ENCODE measurements at regions not wholly inside any gene's neighbourhood (a gene's known extent, or its start where the extent isn't known, plus 50 kb on each side); places are given as distances from the start of the nearest gene placed in this dataset.
"Not testable (repeated sequence)": the region's sequence is repeated elsewhere in the genome, so short reads cannot be mapped to it uniquely, and the experiment has no call there.

DNA sequence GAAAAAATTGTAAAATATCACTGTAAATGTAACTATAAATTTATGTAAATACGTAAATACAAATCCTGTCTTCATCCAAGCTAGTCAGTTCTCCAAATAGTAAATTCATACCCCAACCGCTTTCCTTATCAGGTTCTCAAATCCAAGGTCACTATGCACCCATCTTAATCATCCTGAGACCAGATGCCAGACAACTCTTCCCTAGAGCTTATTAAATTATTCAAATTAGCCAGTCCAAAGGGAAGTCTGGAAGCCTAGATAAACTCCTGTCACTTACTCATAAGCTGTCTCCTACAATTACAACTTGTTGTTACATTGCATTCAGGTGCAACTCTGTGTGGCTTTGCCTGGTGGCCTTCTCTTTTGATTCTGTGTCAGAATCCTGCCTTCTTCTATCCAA lies 836.1 kb upstream of the PCDH20 start:
- DNase-seq: no peak

DNA sequence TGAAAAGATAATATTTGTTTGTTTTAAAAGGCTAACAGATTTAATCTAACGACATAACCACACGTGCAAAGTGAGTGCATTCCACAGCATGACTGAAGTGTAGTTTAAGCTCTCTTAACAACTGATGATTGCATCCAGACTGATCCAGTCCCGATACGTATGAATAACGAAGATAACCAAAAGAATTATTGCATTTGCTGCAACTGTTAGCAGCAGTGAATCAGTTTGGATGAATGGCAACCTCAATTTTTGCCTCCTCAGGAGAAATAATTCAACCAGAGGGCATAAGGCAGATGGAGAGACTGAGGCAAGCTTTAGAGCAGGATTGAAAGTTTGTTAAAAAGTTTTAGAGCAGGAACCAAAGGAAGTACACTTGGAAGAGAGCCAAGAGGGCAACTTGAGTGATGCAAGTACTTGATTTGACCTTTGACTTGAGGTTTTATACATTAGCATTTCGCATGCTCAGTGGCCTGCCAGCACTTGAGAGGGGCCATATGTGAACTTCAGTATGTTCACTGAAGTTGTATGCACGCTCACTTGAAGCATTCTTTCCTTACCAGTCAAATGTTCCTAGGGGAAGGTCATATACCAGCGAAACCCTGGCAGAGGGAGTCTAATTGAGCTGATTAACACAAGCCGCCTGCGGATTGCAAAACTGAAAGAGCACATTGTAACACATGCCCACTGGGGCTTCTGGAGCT lies 835.0 kb upstream of the PCDH20 start:
- no peak for DNase-seq

DNA sequence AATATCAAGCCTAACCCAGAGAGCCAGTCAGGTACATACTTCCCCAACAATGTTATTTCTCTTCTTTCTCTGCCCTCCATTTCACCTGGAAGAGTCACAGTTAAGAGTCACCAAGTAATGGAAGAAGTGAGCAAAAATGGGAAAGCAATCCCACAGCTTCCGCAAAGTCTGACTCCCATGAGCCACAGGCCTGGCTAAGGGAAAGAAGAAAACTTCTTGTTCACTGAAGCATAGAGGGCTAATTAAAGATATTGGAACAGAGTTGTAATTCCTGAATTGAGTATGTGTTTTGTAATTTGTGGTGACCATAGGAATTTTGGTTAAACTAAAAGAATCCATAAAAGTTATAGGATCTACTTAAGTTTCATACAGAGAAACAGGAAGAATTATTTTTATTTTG lies 830.9 kb upstream of the PCDH20 start:
- no peak for DNase-seq

DNA sequence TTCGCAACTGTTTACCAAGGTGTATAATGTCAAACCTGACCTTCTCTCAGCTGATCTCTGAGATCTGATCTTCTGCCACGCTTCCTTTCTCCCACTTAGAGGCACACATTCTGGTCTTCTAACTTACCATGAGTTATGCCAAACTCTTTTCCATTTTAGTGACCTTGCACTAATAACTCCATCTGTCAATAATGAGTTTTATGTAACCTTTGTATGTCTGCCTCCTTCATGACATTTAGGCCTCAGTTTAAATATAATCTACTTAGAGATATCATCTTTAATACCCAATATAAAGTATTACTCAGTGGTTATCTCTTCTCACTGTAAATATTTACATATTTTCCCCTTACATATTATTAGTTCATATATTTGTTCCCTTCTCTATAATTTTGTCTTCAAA lies 827.5 kb upstream of the PCDH20 start:
- DNase-seq: no peak

DNA sequence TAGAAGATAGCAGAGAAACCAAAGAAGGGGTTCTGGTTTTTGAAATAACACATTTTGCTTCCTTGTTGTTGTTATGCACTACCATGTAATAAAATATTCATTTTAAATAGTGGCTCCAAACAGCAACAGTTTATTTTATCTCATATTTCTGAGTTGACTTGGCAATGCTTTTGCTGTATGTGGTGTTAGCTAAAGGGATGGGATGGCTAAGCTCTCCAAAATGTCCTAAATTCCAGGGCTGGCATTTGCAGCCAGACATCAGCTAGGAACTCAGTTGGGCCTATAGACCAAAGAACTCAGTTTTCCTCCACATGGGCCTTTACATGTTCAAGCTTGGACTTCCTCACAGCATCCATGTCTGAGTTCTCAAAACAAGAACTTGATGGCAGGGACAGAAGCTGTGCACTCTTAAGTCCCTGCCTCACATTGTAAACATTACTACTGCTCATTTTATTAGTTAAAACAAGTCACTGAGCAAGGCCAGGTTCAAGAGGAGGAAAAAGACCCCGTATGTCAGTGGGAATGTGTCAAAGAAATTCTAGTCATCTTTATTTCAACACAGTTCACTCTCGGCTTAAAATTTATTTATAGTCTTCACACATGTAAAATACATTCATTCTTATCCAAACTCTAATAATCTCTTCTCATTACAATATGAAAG lies 819.3 kb upstream of the PCDH20 start:
- no peak for DNase-seq

DNA sequence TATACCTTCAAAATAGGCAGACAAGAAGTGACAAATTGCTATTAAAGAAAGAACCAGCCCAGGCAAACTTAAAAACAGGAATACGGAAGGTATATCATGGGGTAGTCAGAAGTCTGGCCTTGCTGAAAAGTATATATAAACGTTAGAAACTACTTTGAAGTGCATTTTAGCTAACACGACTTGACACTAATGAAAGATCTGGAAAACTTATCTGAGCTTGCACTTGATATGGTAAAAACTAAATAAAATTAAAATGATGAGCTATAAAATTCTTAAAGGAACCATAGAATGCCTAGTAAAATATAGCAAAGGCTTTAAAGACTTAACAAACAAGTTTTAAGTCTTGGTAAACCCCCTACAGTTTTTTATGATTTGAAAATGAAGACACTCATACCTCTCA lies 795.3 kb upstream of the PCDH20 start:
- no peak for DNase-seq

DNA sequence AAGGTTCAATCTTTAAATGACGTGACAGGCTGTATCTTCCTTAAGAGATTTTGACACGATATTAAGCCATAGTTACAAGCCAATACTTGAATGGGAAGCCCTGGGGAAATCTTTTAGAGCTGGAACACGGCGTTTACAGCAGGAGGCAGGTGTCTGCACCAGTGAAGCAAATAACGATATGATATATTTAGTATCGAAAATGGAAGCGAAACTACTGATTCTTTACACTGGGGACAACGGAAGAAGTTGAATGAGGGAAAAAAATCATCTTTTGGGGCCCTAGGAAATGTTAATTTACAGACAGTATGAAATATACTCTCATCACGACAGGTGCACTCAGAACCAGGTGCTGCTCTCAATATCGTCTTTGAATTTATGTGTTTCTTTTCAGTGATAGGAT lies 793.9 kb upstream of the PCDH20 start:
- DNase-seq: no peak

DNA sequence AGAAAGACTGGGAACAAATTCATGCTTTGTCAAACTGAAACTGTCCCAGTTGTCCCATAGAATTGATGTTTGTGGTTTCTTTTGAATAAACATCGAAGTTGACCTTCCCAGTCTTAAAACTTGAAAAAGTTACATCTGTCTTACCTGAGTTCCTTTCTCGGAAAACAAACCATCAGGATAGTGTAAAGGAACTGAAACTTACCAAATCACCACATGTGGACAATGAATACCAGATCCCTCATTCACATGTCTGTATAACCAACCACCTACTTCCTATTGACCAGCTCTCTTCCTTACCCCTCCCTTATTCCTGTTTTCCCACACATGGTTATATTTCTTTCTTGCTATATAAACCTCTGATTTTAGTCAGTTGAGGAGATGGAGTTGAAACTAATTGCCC lies 791.7 kb upstream of the PCDH20 start:
- DNase-seq: no peak

DNA sequence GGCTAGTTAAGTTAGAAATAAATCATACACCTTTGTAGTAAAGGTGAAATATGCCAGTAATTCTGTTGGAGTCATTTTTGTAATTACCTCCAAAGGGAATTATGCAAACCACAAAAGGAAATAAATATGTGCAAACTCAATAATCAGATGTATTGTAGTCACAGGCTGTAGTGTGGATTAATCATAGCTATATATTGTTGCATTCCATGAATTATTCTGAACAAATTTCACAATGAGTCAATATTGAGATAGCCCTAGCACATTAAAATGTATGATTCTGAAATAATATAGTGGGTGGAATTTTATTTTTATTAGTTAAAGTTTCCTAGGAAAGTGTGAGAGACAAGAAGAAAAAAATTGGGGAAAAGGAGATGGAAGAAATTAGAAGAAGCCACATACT lies 790.5 kb upstream of the PCDH20 start:
- no peak for DNase-seq

DNA sequence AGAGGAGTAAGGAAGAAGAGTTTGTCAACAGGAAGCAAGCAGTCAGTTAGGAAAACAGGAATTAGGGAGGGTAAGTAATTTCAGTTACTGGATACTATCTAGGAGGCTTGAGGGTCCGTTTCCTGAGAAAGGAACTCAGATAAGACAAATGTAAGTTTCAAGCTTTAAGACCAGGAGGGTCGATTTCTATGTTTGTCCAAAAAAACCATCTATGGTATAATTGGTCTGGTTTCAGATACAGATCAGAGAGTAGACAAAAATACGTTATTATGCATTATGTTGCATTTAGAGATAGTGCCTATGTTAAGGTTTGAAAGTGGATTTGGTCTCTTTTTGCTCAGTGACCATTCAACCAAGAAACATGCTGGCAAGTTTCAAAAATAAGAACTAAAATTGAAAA lies 789.6 kb upstream of the PCDH20 start:
- DNase-seq: no peak

DNA sequence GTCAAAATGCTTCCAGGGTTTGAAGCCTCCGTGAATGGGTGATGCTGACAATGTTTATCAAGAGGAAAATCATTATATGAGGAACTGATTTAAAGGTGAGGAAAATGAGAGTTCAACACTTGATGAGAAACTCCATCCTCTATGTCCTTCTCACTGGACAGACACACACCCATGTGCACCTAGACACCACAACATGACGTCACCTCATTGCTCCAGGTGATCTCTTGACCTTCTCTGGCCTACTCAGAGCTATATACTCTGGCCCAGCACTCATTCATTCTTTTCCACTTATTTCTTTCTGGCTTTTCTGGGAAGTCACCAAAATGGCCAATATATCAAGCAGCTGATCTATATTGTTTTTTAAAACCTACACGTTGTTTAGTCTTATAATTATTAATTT lies 778.7 kb upstream of the PCDH20 start:
- no peak for DNase-seq

DNA sequence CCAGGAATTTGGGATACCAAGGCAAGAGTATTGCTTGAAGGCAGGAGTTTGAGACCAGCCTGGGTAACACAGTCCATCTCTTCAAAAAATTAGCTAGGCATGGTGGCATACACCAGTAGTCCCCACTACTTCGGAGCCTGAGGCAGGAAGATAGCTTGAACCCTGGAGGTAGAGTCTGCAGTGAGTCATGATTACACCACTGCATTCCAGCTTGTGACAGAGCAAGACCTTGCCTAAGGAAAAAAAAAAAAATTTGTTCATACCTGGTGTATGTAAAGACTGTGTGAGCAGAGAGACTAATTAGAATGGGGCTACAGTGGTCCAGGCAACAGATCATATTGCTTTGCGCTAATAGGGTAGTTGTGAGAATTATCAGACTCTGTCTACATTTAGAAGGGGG lies 778.3 kb upstream of the PCDH20 start:
- DNase-seq: no peak

DNA sequence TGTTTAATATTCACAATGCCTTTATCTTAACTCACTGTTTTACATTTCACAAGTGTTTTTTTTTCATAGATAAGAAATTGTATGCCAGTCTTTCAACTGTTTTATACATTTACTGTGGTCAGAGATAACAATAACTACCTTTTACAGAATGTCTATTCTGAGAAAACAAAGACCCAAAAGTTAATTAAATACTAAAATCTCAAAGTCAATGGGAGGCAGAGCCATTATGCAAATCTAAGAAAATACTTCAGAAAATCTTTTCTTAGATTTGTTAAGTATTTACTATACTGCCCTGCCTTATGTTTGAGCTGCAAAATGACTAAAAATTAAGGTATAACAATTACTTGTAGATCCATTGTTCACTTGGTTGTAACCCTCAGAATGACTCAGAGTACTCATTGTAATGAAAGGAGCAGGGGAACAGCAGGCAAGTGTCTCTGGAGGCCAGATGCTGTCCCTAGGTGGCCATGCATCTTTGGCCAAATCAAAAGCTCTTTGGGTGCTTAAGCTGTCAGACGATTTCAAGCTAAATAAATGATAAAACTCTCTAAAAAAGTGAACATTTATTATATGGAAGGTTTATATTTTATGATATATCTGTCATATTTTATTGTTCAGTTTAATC lies 770.1 kb upstream of the PCDH20 start:
- no peak for DNase-seq

DNA sequence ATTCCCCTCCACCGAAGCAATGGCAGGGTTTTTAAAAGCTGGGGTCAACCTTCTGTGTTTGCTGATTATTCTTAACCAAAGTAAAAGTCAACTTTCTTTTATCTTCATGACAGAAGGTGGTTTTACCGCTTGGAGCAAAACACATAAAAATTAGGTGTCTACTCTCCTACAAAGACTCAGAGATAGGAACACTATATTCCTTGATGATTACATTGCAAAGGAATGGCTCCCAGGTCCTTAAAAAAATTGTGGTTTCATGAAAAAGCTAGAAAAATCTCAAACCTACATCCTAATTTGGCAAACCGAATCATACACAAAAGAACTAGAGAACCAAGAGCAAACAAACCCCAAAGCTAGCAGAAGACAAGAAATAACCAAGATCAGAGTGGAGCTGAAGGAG lies 760.4 kb upstream of the PCDH20 start:
- DNase-seq: no peak

DNA sequence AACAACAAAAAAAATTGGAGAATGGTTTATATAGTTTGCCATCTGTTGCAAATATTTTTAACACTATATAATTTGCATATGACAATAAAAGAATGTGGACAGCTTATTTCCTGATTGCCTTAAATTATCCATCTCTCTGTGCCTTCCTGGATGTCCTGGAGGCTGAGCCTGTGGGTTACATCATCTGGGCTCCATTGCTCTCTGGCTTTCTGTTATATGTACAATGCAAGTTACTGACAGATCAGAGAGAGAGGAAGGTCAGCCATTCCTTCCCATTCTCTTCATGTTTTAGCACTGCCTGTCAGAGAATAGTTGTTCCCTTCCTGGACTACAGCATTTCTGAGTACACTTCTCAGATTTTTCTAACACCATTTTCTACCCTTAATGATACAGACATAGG lies 758.3 kb upstream of the PCDH20 start:
- DNase-seq: no peak

DNA sequence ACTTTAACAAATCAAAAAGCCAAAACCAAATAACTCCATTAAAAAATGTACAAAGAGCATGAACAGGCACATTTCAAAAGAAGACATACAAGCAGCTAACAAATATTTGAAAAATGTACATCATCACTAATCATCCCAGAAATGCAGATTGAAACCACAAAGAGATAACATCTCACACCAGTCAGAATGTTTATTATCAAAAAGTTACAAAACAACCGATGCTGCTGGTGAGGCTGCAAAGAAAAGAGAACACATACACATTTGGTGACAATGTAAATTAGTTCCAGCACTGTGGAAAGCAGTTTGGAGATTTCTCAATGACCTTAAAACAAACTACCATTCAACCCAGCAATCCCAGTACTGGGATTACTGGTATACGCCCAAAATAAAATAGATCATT lies 756.0 kb upstream of the PCDH20 start:
- no peak for DNase-seq

DNA sequence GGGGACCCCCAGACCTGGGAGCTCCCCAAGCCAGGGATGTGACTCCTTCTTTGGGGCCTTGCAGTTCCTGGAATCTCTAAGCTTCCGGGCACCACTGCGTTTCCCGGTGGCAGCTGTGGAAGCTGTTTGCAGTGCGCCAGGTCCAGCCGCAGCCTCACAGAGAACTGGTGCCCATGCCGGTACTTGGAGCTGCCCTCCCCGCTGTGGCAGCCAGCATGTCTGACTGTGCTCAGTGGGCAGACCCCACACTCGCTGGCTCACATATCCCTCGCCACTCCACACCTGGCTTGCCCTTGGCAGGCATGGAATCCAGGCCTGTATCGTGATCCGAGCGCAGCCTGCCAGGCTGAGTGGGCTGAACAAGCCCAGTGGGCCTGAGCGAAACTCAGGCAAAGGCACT lies 753.2 kb upstream of the PCDH20 start:
- DNase-seq: no peak

DNA sequence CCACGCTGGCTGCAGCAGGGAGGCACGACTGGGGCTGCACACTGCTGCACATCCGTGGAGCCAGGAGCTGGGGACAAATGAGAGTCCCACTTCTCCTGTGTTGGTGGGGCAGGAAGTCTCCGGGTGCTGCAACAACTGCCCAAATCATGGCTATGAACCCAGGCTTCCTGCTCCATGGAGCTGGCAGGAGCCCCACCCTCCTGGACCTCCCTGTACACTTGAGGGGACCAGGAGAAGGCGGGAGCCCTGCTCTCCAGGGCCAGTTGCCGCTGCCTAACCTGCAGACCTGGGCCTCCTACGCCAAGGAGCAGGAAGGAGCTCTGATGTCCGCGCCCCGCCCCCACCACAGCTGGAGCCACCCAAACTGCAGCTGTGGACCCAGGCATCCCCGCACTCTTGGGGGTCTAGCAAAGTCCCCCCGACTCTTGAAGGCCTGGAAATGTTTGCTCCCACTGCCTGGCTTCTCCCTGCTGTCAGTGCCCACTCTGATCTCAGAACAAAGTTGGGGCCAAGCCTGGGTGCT lies 752.1 kb upstream of the PCDH20 start:
- no peak for DNase-seq

DNA sequence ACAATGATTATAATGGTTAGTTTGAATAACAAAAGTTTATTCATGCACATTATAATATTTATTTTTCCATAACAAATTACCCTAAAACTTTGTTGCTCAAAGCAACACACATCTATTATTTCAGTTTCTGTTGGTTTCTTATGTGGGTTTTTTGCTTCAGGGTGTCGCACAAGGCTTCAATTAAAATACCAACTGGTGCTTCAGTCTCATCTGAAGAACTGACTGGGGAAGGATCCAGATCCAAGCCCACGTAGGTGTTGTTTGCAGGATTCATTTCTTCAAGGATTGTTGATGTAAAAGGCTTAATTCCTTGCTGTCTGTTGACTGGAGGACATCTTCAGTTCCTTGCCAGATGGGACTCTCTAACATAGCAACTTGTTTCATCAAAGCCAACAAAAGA lies 747.2 kb upstream of the PCDH20 start:
- no peak for DNase-seq

DNA sequence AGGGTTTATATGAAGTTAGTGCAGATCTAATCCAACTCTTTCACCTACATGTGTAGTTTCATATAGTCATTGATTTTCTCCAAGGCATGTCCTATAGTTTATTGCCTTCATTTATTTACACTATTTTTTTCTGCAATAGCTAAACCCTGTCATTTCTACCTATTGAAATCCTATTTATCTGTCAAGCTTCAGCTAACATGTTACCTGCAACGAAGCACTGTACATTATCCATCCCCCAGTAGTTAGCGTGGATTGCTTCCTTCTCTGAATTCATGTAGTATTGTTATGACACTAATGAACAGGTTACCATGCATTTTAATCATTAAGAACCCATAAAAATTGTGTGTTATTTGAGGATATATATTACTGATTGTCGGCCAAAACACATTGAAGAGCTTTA lies 742.9 kb upstream of the PCDH20 start:
- DNase-seq: no peak

DNA sequence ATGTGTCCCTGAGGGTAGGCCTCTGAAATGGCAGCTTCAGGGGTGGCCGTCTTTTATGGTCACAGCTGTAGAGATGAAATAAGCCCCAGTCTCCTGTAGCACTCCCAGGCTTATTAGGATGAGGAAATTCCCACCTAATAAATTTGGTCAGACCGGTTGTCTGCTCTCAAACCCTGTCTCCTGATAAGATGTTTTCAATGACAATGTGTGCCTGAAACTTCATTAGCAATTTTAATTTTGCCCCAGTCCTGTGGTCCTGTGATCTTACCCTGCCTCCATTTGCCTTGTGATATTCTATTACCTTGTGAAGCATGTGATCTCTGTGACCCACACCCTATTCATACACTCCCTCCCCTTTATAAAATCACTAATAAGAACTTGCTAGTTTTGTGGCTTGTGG lies 736.1 kb upstream of the PCDH20 start:
- DNase-seq: not testable (repeated sequence)

DNA sequence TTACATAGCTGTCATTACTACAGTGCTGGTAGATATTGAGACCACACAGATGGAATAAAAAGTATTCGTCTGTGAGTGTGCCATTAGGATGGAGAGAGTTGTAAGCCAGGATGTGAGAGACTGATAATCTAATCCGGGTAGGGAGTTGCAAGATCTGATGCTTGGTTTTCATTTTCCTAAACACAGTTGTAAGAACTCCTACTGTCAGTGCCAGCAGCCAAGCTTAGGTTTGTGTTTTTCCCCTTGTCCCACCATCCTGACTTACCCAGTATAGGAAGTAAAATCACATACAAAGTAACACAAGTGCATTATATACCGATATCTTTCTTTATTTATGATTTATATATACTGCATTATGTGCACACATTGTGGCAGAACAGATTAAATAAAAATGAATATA lies 726.4 kb upstream of the PCDH20 start:
- no peak for DNase-seq

DNA sequence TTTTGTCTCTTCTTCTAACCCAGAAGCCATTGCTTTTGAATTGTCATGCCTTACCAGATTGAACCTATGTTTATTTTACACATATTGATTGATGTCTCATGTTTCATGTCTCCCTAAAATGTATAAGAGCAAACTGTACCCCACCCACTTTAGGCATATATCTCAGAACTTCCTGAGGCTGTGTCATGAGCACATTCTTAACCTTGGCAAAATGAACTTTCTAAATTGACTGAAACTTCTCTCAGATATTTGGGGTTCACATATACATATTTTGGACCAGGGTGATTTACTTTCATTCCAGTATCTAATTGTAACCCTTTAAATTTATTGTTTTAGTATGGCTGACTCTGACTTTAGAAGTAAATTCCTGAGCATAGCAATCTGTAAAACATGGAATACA lies 723.9 kb upstream of the PCDH20 start:
- no peak for DNase-seq

DNA sequence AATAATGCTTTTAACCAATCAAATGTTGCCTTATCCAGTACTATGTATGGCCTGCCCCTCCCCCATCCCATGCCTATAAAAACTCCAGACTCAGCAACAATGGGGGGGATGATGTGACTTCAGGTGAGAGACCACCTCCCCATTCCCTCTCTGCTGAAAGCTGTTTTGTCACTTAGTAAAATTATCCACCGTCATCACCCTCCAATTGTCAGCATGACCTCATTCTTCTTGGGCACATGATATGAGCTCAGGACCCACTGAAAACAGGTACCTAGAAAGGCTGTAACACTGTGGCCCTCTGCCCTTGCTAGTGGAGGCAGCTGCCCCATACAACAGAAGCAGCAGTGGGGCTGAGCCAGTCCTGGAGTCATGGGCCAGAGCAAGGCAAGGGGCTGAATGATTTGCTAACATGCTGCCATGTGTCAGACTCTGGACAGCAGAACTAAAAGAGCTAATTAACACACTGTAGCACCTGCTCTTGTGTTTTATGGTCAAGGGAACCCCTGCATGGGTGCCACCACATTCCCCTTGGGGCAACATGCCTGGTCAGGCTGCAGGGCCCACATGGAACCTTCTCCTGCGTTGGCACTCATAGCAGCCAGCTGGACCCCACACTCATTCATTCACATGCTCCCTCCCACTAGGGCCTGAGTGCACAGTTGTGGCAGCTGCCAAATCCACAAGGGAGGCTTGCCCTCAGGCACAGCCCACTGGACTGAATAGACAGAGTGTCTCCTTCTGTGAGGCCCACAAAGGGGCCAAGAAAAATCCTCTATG lies 722.2 kb upstream of the PCDH20 start:
- DNase-seq: no peak
